Esophagus muscularis mucosa (tissue), 4 donors: ENCODE measurements at regions not wholly inside any gene's neighbourhood (a gene's known extent, or its start where the extent isn't known, plus 50 kb on each side); places are given as distances from the start of the nearest gene placed in this dataset.

Experiments
- DNase-seq: peaks from one replicate; pipeline ENCODE4 v3.0.0-alpha.2; 2017; ENCODE audit errors: extremely low spot score
- H3K27ac ChIP-seq, 4 donors: fragments of 200-600 bp; sonication (generic); replicated peaks in 1 of 4; 1 replicate in 3 of 4; 2 replicates in 1 of 4; pipeline ENCODE4 v1.5.1; 2016 to 2019; ENCODE audit warnings: mild to moderate bottlenecking in 1 of 4
- H3K27me3 ChIP-seq, 4 donors: fragments of 200-600 bp; sonication (generic); one replicate each; pipeline versions ENCODE4 v1.5.1 to v1.6.0; 2016 to 2019
- H3K36me3 ChIP-seq, 4 donors: fragments of 200-600 bp; sonication (generic); one replicate each; pipeline ENCODE4 v1.5.1; 2016 to 2019
- H3K4me1 ChIP-seq, 4 donors: fragments of 200-600 bp; sonication (generic); one replicate each; pipeline ENCODE4 v1.5.1; 2016 to 2019
- H3K4me3 ChIP-seq, 4 donors: fragments of 200-600 bp; sonication (generic); 1 replicate in 2 of 4; 2 replicates in 2 of 4; pipeline ENCODE4 v1.5.1; 2016 to 2019; ENCODE audit warnings: mild to moderate bottlenecking in 4 of 4, moderate library complexity in 1 of 4
- H3K9me3 ChIP-seq, 4 donors: fragments of 200-600 bp; sonication (generic); 1 replicate in 3 of 4; 2 replicates in 1 of 4; pipeline ENCODE4 v1.5.1; 2016 to 2019
- CTCF ChIP-seq, 3 experiments: fragments of 200-600 bp in 2 of 3; fragments of 450-650 bp in 1 of 3; sonication (generic) in 2 of 3; IDR thresholded peaks; one replicate each; pipeline ENCODE4 v1.5.1; 2017 to 2019; ENCODE audit warnings: antibody characterized with exemption in 3 of 3, mild to moderate bottlenecking in 2 of 3, moderate library complexity in 1 of 3
- EP300 ChIP-seq: sonication (generic); formaldehyde crosslinking; IDR thresholded peaks from one replicate; pipeline ENCODE4 v1.6.1; 2017; ENCODE audit warnings: antibody characterized with exemption
- POLR2A ChIP-seq: fragments of 450-650 bp; IDR thresholded peaks from one replicate; pipeline ENCODE4 v1.6.1; 2017; ENCODE audit warnings: antibody characterized with exemption, moderate library complexity, mild to moderate bottlenecking, low read depth
- POLR2AphosphoS5 ChIP-seq, 2 donors: sonication (generic); formaldehyde crosslinking; IDR thresholded peaks; one replicate each; pipeline ENCODE4 v1.6.1; 2017; ENCODE audit warnings: antibody characterized with exemption in 2 of 2
- WGBS: methylation state at CpG from one replicate; pipeline ENCODE4 v1.1.5; 2018; 5-methylcytosine and 5-hydroxymethylcytosine counted together
- intact Hi-C: fragments of 100-400 bp; cut with DNase I; formaldehyde crosslinking; loops from one replicate; pipeline ENCODE4 v1.15.1; 2023

DNA sequence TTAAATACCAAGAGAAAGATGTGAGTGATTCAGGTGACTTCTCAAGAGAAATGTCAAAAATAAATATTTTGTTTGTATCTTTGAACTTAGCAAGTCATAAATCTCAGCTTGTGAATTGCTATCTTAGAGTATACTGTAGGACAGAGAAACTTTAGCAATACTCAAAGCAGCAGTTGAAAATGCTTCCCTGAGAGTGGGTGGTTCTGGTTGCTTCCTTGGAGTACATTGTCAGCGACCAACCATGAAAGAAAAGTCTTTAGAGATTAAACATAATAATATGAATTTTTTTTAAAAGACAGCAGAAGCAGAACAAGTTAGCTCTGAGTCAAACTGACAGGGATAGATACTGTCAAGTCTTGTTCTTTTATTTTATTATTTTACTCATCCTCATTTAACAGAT, 86.8 kb upstream of the OSBPL8 start:
- Histone ChIP-seq H3K27ac (no peak overlapping the region), H3K9me3 (no peaks in the 10 kb centered on the region), H3K4me3 (no peak overlapping the region), H3K27me3 (no peaks in the 10 kb centered on the region), H3K4me1 (no peaks in the 10 kb centered on the region), H3K36me3 (no peaks in the 10 kb centered on the region)
- intact Hi-C loops = no loop called here
- 91% methylated on average over 1 of the region's 1 CpG for WGBS
- no peak for DNase-seq
- no peak for TF ChIP-seq POLR2AphosphoS5 (IDR thresholded peaks at IDR 0.05)

- Histone ChIP-seq H3K4me1 (no peaks in the 10 kb centered on the region), H3K4me3 (no peak overlapping the region), H3K27ac (no peak overlapping the region), H3K9me3 (no peaks in the 10 kb centered on the region), H3K27me3 (no peaks in the 10 kb centered on the region), H3K36me3 (no peaks in the 10 kb centered on the region)
- intact Hi-C loops = no loop called here
- 94% methylated on average over 5 of the region's 5 CpGs for WGBS
- TF ChIP-seq POLR2AphosphoS5 (IDR thresholded peaks at IDR 0.05) (no peak), EP300 (no peak), POLR2A (no peak), CTCF (IDR thresholded peaks at IDR 0.05) (no peak)
- no peak for DNase-seq
Measured at GRCh38 chr12:76649099-76649498, 89.5 kb upstream of the OSBPL8 start.

- no peak for TF ChIP-seq POLR2AphosphoS5 (IDR thresholded peaks at IDR 0.05)
- no peak for TF ChIP-seq CTCF (IDR thresholded peaks at IDR 0.05)
- Histone ChIP-seq H3K9me3 (peaks cover 0 to 1% (median 0%) of the 10 kb centered on the region in 4 donors), H3K27ac (no peak overlapping the region), H3K27me3 (no peaks in the 10 kb centered on the region), H3K36me3 (no peaks in the 10 kb centered on the region), H3K4me3 (no peak overlapping the region), H3K4me1 (no peaks in the 10 kb centered on the region)
- whole genome bisulfite sequencing = 89% methylated on average over 4 of the region's 4 CpGs
- intact Hi-C loops = no loop called here
- no peak for DNase-seq
Measured at GRCh38 chr12:76652402-76652801, 92.8 kb upstream of the OSBPL8 start.

- WGBS = 93% methylated on average over 1 of the region's 1 CpG
- H3K27me3 ChIP-seq = no peaks in the 10 kb centered on the region
- TF ChIP-seq CTCF (IDR thresholded peaks at IDR 0.05) = no peak
- no peak for TF ChIP-seq POLR2AphosphoS5 (IDR thresholded peaks at IDR 0.05)
- TF ChIP-seq EP300 = no peak
- no peak for TF ChIP-seq POLR2A
- no peaks in the 10 kb centered on the region for H3K36me3 ChIP-seq
- DNase-seq = no peak
- intact Hi-C loops = no loop called here
- no peak overlapping the region for H3K27ac ChIP-seq
- H3K4me3 ChIP-seq = no peak overlapping the region
- H3K4me1 ChIP-seq = no peaks in the 10 kb centered on the region
- peaks cover 0 to 10% (median 0%) of the 10 kb centered on the region in 4 donors for H3K9me3 ChIP-seq
Measured at GRCh38 chr12:76653342-76653741, 93.8 kb upstream of the OSBPL8 start.

- Histone ChIP-seq H3K9me3 (peaks cover 0 to 4% (median 0%) of the 10 kb centered on the region in 4 donors), H3K36me3 (no peaks in the 10 kb centered on the region), H3K27ac (no peak overlapping the region), H3K4me1 (peaks cover 0 to 3% (median 0%) of the 10 kb centered on the region in 4 donors), H3K4me3 (no peak overlapping the region), H3K27me3 (no peaks in the 10 kb centered on the region)
- TF ChIP-seq POLR2A (no peak), CTCF (IDR thresholded peaks at IDR 0.05) (no peak), POLR2AphosphoS5 (IDR thresholded peaks at IDR 0.05) (no peak), EP300 (no peak)
- no peak for DNase-seq
- intact Hi-C loops = no loop called here
- 85% methylated on average over 2 of the region's 2 CpGs for WGBS
Measured at GRCh38 chr12:76664731-76665130, 99.2 kb upstream of the ZDHHC17 start.
